Activated CD4-positive, alpha-beta T cell treated with anti-CD3 and anti-CD28 coated beads, Interleukin-2, Interleukin-4, amounts not matched to agents 100 ng/mL and 50 ng/mL, durations not matched to agents 16 hours and 8 hours (primary cell): ENCODE measurements at regions not wholly inside any gene's neighbourhood (a gene's known extent, or its start where the extent isn't known, plus 50 kb on each side); places are given as distances from the start of the nearest gene placed in this dataset.
A peak's percentile ranks its signal among the peaks of the same experiment; 100 is the strongest.
"Not testable (repeated sequence)": the region's sequence is repeated elsewhere in the genome, so short reads cannot be mapped to it uniquely, and the experiment has no call there.

ENCODE experiments used
- DNase-seq: peaks from one replicate; pipeline ENCODE4 v3.0.0-alpha.2; 2020; ENCODE audit warnings: low spot score

- no peak for DNase-seq
Observed at GRCh38 chr2:182639971-182640370, 76.1 kb upstream of the DNAJC10 start.

GRCh38 chr2:182642328-182642727 lies 73.7 kb upstream of the DNAJC10 start:
- DNase-seq: peak; percentile 42

- no peak for DNase-seq
Observed at GRCh38 chr2:182646763-182647498, 69.1 kb upstream of the DNAJC10 start.

GRCh38 chr2:182647499-182647787 lies 68.6 kb upstream of the DNAJC10 start:
- DNase-seq: no peak

GRCh38 chr2:182649316-182649715 lies 66.7 kb upstream of the DNAJC10 start:
- DNase-seq: peak; percentile 8

GRCh38 chr2:182650704-182651103 lies 65.4 kb upstream of the DNAJC10 start:
- DNase-seq: peak; percentile 23

- peak; percentile 41 for DNase-seq
Observed at GRCh38 chr2:182652326-182652725, 63.7 kb upstream of the DNAJC10 start.

- DNase-seq: no peak
Observed at GRCh38 chr2:182655750-182656149, 60.3 kb upstream of the DNAJC10 start.

GRCh38 chr2:182664212-182664611 lies 51.8 kb upstream of the DNAJC10 start:
- no peak for DNase-seq

GRCh38 chr2:182665500-182665899 lies 50.6 kb upstream of the DNAJC10 start:
- not testable (repeated sequence) for DNase-seq
